Memory B cell (primary cell): ENCODE measurements at regions not wholly inside any gene's neighbourhood (a gene's known extent, or its start where the extent isn't known, plus 50 kb on each side); places are given as distances from the start of the nearest gene placed in this dataset.
A peak's percentile ranks its signal among the peaks of the same experiment; 100 is the strongest.

ENCODE experiments used
- ATAC-seq: fragments of 150-1000 bp; cut with Tn5 transposase; 2 replicates; pipeline ENCODE4 v1.10.0; 2021; ENCODE audit warnings: low read depth, mild to moderate bottlenecking, moderate library complexity
- DNase-seq, 2 donors: peaks; one replicate each; pipeline ENCODE4 v3.0.0; 2022; ENCODE audit warnings: low spot score in 2 of 2
- H3K27ac Mint-ChIP-seq: one replicate; pipeline ENCODE4 v1.8.0; 2022; ENCODE audit warnings: mild to moderate bottlenecking, moderate library complexity, mixed read lengths
- H3K27me3 Mint-ChIP-seq: one replicate; pipeline ENCODE4 v1.8.0; 2022; ENCODE audit warnings: mixed read lengths
- H3K36me3 Mint-ChIP-seq: one replicate; pipeline ENCODE4 v1.8.0; 2022; ENCODE audit warnings: mild to moderate bottlenecking, mixed read lengths
- H3K4me1 Mint-ChIP-seq: one replicate; pipeline ENCODE4 v1.8.0; 2022; ENCODE audit warnings: mixed read lengths
- H3K4me3 Mint-ChIP-seq: one replicate; pipeline ENCODE4 v1.8.0; 2022; ENCODE audit warnings: mild to moderate bottlenecking, moderate library complexity, mixed read lengths
- H3K9me3 Mint-ChIP-seq: one replicate; pipeline ENCODE4 v1.8.0; 2022; ENCODE audit warnings: mixed read lengths

GRCh38 chr10:105868935-105869334 is 1227.8 kb downstream of the SORCS3 start:
- H3K4me3 Mint-ChIP-seq, result no peak overlapping the region
- no peak for ATAC-seq
- peaks cover 3% of the 10 kb centered on the region for H3K9me3 Mint-ChIP-seq

GRCh38 chr10:105864854-105865253 is 1223.8 kb downstream of the SORCS3 start:
- Mint-ChIP-seq H3K27ac (no peak overlapping the region), H3K4me1 (no peaks in the 10 kb centered on the region), H3K9me3 (no peaks in the 10 kb centered on the region), H3K27me3 (no peaks in the 10 kb centered on the region), H3K4me3 (no peak overlapping the region), H3K36me3 (no peaks in the 10 kb centered on the region)
- no peak for ATAC-seq
- no peak for DNase-seq

More at GRCh38 chr10:105868935-105869334, 1227.8 kb downstream of the SORCS3 start:
- Mint-ChIP-seq H3K27ac (no peak overlapping the region), H3K27me3 (no peaks in the 10 kb centered on the region), H3K4me1 (no peaks in the 10 kb centered on the region), H3K36me3 (no peaks in the 10 kb centered on the region)
- DNase-seq, result no peak

GRCh38 chr10:105857268-105858264 is 1216.5 kb downstream of the SORCS3 start:
- no peak overlapping the region for H3K27ac Mint-ChIP-seq
- ATAC-seq (no peak), DNase-seq (no peak)
- no peaks in the 10 kb centered on the region for H3K9me3 Mint-ChIP-seq
- H3K36me3 Mint-ChIP-seq, result no peaks in the 10 kb centered on the region
- no peaks in the 10 kb centered on the region for H3K4me1 Mint-ChIP-seq
- H3K27me3 Mint-ChIP-seq, result no peaks in the 10 kb centered on the region
- H3K4me3 Mint-ChIP-seq, result no peak overlapping the region

- Mint-ChIP-seq H3K27ac (no peak overlapping the region), H3K4me3 (no peak overlapping the region), H3K4me1 (no peaks in the 10 kb centered on the region), H3K36me3 (no peaks in the 10 kb centered on the region), H3K9me3 (no peaks in the 10 kb centered on the region), H3K27me3 (no peaks in the 10 kb centered on the region)
- DNase-seq (no peak), ATAC-seq (no peak)
Observed at GRCh38 chr10:105855791-105856190, 1214.7 kb downstream of the SORCS3 start.

- H3K27ac Mint-ChIP-seq, result no peak overlapping the region
Observed at GRCh38 chr10:105844676-105845570, 1203.8 kb downstream of the SORCS3 start.

GRCh38 chr10:105844241-105844640 is 1203.2 kb downstream of the SORCS3 start:
- H3K27ac Mint-ChIP-seq, result no peak overlapping the region
- no peaks in the 10 kb centered on the region for H3K27me3 Mint-ChIP-seq
- ATAC-seq (no peak), DNase-seq (no peak)
- H3K4me3 Mint-ChIP-seq, result no peak overlapping the region
- no peaks in the 10 kb centered on the region for H3K4me1 Mint-ChIP-seq
- H3K9me3 Mint-ChIP-seq, result peaks cover 2% of the 10 kb centered on the region
- H3K36me3 Mint-ChIP-seq, result no peaks in the 10 kb centered on the region

More at GRCh38 chr10:105844676-105845570, 1203.8 kb downstream of the SORCS3 start:
- Mint-ChIP-seq H3K4me1 (no peaks in the 10 kb centered on the region), H3K36me3 (no peaks in the 10 kb centered on the region), H3K4me3 (no peak overlapping the region), H3K27me3 (no peaks in the 10 kb centered on the region), H3K9me3 (peaks cover 2% of the 10 kb centered on the region)
- DNase-seq (no peak), ATAC-seq (no peak)

GRCh38 chr10:105843786-105844185 is 1202.7 kb downstream of the SORCS3 start:
- peaks cover 2% of the 10 kb centered on the region for H3K9me3 Mint-ChIP-seq
- H3K27me3 Mint-ChIP-seq, result no peaks in the 10 kb centered on the region
- no peak overlapping the region for H3K27ac Mint-ChIP-seq
- H3K36me3 Mint-ChIP-seq, result no peaks in the 10 kb centered on the region
- DNase-seq, result no peak
- no peaks in the 10 kb centered on the region for H3K4me1 Mint-ChIP-seq
- H3K4me3 Mint-ChIP-seq, result no peak overlapping the region
- no peak for ATAC-seq

GRCh38 chr10:105840288-105840770 is 1199.2 kb downstream of the SORCS3 start:
- H3K27ac Mint-ChIP-seq, result no peak overlapping the region
- no peak for DNase-seq
- H3K36me3 Mint-ChIP-seq, result no peaks in the 10 kb centered on the region
- H3K27me3 Mint-ChIP-seq, result no peaks in the 10 kb centered on the region
- no peak for ATAC-seq
- peaks cover 3% of the 10 kb centered on the region for H3K9me3 Mint-ChIP-seq
- H3K4me3 Mint-ChIP-seq, result no peak overlapping the region
- H3K4me1 Mint-ChIP-seq, result peaks cover 2% of the 10 kb centered on the region

GRCh38 chr10:105838392-105838791 is 1197.3 kb downstream of the SORCS3 start:
- peaks cover 6% of the 10 kb centered on the region for H3K9me3 Mint-ChIP-seq
- peak overlapping the region; percentile 37 for H3K4me3 Mint-ChIP-seq
- no peaks in the 10 kb centered on the region for H3K27me3 Mint-ChIP-seq
- H3K36me3 Mint-ChIP-seq, result no peaks in the 10 kb centered on the region
- no peak for DNase-seq
- H3K27ac Mint-ChIP-seq, result no peak overlapping the region
- no peak for ATAC-seq
- peaks cover 2% of the 10 kb centered on the region for H3K4me1 Mint-ChIP-seq

- ATAC-seq (peak; percentile 68), DNase-seq (no peak)
- peaks cover 6% of the 10 kb centered on the region for H3K9me3 Mint-ChIP-seq
- H3K4me3 Mint-ChIP-seq, result peak overlapping the region; percentile 37
- H3K36me3 Mint-ChIP-seq, result no peaks in the 10 kb centered on the region
- no peaks in the 10 kb centered on the region for H3K27me3 Mint-ChIP-seq
- peaks cover 2% of the 10 kb centered on the region for H3K4me1 Mint-ChIP-seq
- no peak overlapping the region for H3K27ac Mint-ChIP-seq
Observed at GRCh38 chr10:105837951-105838350, 1196.9 kb downstream of the SORCS3 start.

GRCh38 chr10:105834261-105835059 is 1193.4 kb downstream of the SORCS3 start:
- H3K4me3 Mint-ChIP-seq, result no peak overlapping the region
- DNase-seq (no peak), ATAC-seq (no peak)
- H3K36me3 Mint-ChIP-seq, result no peaks in the 10 kb centered on the region
- H3K9me3 Mint-ChIP-seq, result peaks cover 4% of the 10 kb centered on the region
- H3K27me3 Mint-ChIP-seq, result no peaks in the 10 kb centered on the region
- peaks cover 2% of the 10 kb centered on the region for H3K4me1 Mint-ChIP-seq
- no peak overlapping the region for H3K27ac Mint-ChIP-seq

GRCh38 chr10:105827133-105827532 is 1186.0 kb downstream of the SORCS3 start:
- Mint-ChIP-seq H3K27me3 (no peaks in the 10 kb centered on the region), H3K4me3 (no peak overlapping the region), H3K9me3 (peaks cover 8% of the 10 kb centered on the region), H3K36me3 (no peaks in the 10 kb centered on the region), H3K4me1 (no peaks in the 10 kb centered on the region), H3K27ac (no peak overlapping the region)
- no peak for ATAC-seq
- no peak for DNase-seq

- H3K27ac Mint-ChIP-seq, result no peak overlapping the region
- H3K36me3 Mint-ChIP-seq, result no peaks in the 10 kb centered on the region
- H3K4me3 Mint-ChIP-seq, result no peak overlapping the region
- no peaks in the 10 kb centered on the region for H3K4me1 Mint-ChIP-seq
- H3K27me3 Mint-ChIP-seq, result no peaks in the 10 kb centered on the region
- ATAC-seq, result peak; percentile 53
- no peaks in the 10 kb centered on the region for H3K9me3 Mint-ChIP-seq
- DNase-seq, result no peak
Observed at GRCh38 chr10:105807935-105808587, 1167.0 kb downstream of the SORCS3 start.
